MM.1S (cell line): ENCODE measurements at regions not wholly inside any gene's neighbourhood (a gene's known extent, or its start where the extent isn't known, plus 50 kb on each side); places are given as distances from the start of the nearest gene placed in this dataset.

ENCODE experiments used
- EZH2 ChIP-seq: fragments of 300-600 bp; sonication (generic); optimal IDR thresholded peaks from 2 replicates; pipeline ENCODE3; 2017; ENCODE audit warnings: low read depth, mild to moderate bottlenecking, antibody characterized with exemption, low read length, mixed read lengths
- EZH2phosphoT487 ChIP-seq: fragments of 300-600 bp; sonication (generic); IDR thresholded peaks from 2 replicates; pipeline ENCODE4 v1.6.1; 2018; ENCODE audit warnings: antibody characterized with exemption, low read length
- TF ChIP-seq, protein P1 (sequence below): fragments of 300-600 bp; sonication (generic); IDR thresholded peaks from 2 replicates; pipeline ENCODE4 v1.5.1; 2016; ENCODE audit warnings: antibody characterized with exemption, low read length, mixed read lengths

DNA sequence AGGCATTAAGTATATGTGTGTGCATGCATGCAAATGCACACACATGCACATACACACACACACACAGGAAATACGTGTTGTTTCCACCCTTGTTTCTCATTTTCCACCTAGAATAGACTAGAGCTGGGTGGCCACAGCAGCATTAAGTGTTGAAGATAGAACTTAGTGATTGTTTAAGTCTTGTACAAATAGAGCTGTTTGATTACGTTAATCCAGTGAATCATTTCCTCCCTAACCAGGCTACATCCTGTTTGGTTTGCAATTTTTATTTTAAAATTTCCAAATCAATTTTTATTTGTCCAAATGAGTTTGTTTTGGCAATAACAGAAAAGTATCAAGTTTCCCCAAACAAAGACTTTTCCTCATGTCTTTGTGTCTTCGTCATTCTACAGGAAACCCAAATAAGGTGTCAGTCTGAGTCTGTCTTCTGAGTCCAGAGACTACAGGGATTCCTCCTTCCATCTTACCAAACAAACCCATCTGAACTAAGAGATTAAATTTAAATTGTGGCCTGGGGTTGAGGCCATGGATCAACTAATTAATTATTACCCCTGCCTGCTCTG, 74.6 kb upstream of the GALNT5 start:
- TF ChIP-seq, protein P1, sequence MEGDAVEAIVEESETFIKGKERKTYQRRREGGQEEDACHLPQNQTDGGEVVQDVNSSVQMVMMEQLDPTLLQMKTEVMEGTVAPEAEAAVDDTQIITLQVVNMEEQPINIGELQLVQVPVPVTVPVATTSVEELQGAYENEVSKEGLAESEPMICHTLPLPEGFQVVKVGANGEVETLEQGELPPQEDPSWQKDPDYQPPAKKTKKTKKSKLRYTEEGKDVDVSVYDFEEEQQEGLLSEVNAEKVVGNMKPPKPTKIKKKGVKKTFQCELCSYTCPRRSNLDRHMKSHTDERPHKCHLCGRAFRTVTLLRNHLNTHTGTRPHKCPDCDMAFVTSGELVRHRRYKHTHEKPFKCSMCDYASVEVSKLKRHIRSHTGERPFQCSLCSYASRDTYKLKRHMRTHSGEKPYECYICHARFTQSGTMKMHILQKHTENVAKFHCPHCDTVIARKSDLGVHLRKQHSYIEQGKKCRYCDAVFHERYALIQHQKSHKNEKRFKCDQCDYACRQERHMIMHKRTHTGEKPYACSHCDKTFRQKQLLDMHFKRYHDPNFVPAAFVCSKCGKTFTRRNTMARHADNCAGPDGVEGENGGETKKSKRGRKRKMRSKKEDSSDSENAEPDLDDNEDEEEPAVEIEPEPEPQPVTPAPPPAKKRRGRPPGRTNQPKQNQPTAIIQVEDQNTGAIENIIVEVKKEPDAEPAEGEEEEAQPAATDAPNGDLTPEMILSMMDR, result no peak
- TF ChIP-seq EZH2, result no peak
- TF ChIP-seq EZH2phosphoT487, result no peak
